HG03060 (cell line): ENCODE measurements at regions not wholly inside any gene's neighbourhood (a gene's known extent, or its start where the extent isn't known, plus 50 kb on each side); places are given as distances from the start of the nearest gene placed in this dataset.

Experiments
- ATAC-seq: cut with Tn5 transposase; IDR thresholded peaks from one replicate; pipeline ENCODE4 v1.9.1; 2021; ENCODE audit warnings: low read depth, moderate number of reproducible peaks; ENCODE audit not compliant: unreplicated experiment

DNA sequence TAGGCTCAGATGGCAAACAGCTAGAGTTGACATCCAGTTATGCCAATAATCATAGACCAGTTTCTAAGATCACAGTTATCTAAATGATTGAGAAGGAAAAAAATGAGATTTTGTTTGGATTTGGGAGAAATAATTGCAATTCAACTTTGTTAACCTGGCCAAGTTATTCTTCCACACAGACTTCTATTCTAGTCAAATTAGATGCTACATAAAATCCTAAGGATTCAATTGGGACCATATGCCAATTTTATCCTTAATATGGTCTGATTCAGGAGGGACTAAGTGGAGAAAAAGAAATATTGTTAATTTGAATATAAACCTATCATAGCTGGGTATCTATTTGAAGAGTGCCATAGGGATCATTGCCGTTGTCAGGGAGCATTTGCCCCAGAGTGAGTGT, 178.3 kb upstream of the SLC7A11 start:
- ATAC-seq = no peak

DNA sequence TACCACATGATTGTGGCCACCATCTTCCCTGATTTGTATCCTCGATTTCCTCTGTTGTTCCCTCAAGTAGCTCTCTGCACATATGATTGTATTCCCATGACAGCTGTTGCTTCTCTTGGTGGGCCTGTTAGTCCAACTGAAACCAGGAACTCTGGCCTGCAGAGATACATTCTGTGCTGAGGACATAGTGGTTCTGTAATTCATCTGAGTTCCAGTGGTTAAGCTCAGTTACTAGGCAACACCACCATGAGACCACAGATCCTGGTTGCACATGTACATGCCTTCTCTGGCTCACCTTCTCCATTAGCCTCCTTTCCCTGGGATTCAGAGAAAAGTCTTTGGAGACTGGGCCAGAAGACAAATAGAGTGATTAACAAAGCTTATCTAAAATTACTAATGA, 172.1 kb upstream of the SLC7A11 start:
- ATAC-seq = no peak

DNA sequence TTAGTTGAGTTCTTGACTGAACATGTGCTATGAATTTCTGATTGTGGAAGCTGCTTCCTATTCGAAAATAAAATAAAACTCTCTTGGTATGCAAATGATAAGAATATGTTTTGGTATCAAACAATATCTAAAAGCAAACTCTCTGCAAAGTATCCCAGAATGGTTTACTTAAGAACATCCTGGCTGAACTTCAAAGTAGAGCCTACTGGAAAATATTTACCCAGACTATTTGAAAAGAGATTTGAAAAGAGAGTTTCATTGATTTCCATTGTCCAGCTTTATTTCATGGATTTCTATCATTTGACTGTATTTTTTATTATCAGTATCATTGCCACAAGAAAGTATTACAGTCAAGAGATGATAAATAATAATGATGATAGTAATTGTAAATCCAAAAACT, 171.1 kb upstream of the SLC7A11 start:
- no peak for ATAC-seq

DNA sequence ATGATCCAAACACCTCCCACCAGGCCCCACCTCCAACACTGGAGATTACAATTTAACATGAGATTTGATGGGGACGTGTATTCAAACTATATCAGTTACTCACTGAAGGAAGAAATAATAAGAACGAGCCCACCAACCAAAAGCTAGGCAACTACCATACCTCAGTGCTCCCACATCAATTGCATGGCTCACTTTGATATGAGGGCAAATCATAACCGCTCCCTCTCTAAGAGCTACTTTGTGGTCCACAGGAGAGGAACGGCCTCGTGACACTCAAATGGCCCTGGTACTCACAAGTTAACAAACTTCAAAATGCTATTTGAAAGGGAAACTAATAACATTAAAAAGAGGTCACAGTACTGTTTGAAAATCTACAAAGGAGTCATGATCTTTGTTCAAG, 170.7 kb upstream of the SLC7A11 start:
- no peak for ATAC-seq

DNA sequence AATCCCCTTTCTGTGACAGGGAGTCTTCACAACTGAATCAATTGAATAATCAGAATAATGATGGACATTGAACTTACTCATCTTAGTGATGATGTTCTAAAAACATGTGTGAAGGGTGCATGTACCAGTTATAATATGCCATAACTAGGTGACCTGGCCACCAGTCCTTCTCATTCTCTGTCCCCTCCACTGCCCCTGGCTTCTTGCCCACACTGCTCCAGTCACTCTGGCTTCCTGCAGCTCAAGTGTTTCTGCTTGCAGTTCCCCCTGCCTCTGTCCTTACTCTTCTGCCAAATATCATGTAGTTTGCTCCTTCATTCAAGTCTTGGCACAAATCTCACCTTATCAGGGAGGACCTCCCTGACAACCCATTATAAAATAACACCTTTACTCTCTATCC, 168.1 kb upstream of the SLC7A11 start:
- no peak for ATAC-seq

DNA sequence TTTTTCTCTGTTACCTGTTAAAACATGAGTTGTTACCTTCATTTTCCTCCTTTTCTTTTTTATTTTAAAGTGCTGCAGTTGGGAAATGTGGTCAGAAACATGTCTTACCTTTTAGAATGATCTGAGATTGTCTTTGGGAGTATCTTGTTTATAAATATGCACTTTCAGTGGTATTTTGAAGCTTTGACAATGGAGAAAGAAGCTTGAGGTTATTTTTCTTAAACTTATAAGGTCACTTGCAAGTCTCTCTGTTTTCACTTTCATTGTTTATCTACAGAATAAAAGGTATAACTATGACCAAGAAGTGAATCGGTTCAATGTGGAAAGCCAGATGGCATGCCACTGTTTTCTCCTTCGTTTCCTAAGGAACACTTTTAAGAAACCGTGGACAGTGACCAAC, 167.5 kb upstream of the SLC7A11 start:
- peak; percentile 26 for ATAC-seq

DNA sequence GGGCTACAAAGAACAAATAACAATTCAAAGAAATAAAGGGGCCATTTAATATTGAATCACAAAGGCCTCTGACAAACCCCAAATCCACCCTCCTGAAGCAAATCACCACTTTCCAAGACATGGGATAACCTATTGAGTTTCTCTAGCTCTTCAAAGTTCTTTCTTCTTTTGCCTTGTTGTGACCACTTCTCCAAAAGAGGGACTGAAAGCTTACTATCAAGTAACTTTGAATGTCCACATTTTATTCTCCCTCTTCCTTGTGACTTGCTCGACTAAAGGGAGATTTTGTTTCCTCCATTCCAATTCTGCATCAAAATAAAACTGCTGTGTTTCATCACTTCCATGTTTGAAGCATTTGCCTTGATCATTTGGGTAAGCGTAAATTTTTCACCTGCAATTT, 166.6 kb upstream of the SLC7A11 start:
- ATAC-seq = no peak

DNA sequence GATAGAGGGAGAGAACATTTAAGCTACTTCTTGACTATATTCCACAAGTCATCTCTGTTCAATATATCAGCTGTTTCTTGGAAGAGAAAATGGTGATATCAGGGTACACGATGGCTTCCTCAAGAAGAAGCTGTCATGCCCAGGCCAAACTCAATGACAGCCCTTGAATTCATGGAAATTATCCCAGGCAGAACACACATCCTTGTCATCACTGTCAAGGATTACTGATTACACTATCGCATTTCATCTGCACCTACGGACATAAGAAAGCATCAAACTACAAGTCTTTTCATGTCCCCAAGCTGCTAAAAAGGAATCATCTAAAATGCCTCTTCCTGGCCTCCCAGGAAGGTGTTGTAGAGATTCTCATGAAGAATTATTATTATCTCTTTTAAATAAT, 165.2 kb upstream of the SLC7A11 start:
- ATAC-seq = no peak

DNA sequence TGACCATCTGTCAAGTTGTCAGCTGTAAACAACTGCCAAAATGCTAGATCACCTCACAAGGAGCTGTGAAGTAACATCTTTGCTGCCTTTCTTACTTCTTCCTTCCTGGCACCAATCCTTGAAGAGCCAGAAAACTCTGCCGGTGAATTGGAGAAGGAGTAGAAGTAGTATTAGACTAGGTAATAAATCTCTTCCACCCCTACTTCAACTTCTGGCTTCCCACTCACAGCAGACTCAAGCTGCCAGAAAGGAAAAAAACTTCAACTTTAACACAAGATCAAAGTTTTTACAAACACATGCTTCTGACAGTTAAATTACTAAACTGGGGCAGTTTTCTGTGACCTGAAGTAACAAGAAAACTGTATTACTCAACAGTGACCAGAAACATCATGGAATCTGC, 164.7 kb upstream of the SLC7A11 start:
- ATAC-seq = no peak

DNA sequence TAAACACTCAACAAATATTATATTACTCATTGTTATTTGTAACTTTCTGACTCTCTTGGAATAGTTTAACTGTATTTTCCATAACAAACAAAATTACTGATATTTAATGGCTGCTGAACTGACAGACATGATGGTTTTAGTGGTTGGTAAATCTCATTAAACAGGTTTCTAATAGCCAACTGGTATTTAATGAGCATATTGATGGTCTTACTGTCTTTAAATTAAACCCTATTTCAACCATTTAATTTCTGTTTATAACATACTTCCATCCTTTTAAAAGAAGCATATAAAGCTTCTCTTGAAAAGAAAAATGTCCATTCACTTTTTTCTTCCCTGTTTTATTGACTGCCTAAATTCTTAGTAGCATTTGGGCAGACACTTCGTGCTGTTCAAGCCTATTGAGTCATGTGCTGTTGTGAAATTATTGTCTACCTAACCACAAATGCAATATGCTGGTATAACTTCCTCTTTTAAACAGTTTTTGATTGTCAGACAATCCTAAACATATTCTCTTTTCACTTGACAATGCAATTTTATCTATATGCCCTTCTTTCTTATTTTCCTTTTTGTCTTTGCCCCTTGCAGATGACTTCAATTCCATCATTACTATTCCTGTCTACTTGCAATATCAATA, 163.9 kb upstream of the SLC7A11 start:
- peak; percentile 74 for ATAC-seq

DNA sequence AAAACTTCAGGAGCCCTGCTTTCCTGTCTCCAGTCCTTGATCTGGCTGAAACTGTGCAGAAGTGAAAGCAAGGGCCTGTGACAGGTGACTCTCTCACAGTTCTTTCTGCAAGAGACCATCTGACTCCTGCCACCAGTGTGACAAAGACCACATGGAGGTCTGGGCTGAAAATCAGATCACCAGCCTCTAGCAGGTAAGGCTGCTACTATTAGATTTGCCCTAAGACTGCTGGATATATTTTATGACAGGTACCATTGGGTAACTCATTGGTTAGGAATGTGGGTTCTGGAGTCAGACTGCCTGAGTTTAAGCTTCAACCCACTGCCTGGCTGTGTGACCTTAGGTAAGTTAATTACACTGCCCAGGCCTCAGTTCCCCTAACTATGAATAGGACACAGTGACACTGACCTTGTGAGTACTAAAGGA, 163.3 kb upstream of the SLC7A11 start:
- ATAC-seq = peak; percentile 41

DNA sequence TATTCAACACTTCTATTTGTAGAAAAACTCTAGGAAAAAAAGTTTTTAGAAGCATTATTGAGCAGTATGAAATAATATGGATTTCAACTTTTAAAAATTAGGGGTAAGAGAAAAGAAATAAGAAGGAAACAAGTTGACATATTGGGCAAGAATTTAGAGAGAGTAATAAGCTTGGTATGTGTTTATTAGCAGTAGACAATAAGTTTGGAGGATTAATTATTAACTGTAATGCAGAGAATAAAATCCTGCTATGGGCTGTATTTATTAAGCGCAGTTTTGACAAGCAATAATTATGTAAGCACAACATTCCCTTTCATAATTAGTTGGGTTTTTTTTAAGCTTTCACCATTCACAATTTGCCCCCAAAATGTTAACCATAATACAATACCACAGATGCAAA, 162.7 kb upstream of the SLC7A11 start:
- no peak for ATAC-seq

DNA sequence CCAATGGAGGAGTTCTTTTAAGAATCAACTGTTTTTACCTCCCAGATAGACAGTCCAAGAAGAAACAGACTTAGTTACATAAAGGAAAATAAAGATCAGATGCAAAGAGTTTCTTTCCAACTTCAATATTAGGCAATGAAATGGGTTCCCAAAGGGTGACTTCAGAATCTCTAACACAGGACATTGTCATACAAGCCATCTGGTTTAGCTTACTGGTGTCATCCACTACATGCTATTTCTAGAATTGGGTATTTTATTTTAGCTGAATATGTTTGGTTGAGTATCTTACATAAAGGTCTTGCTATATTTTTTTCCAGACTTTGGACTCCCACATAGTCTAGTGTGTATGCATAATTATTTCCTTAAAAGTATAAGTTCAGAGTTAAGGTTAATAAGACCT, 162.1 kb upstream of the SLC7A11 start:
- no peak for ATAC-seq

DNA sequence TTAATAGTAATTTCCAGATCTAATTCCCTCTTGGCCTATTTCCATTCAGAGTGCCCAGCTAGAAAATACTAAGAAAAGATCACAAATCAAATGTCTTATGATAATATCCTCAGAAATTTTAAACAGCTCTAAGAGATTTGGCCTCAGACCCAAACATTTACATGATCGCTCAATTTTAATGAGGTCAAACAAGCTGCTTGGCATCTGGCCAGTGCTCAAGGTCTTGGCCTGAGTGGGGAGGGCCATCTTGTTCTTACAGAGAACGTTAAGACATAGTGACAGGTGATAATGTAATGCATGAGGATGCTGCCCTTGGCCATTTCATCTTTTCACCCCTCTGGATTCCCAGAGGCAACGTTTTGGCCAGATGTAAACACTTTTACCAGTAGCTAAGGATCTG, 159.2 kb upstream of the SLC7A11 start:
- ATAC-seq = no peak

DNA sequence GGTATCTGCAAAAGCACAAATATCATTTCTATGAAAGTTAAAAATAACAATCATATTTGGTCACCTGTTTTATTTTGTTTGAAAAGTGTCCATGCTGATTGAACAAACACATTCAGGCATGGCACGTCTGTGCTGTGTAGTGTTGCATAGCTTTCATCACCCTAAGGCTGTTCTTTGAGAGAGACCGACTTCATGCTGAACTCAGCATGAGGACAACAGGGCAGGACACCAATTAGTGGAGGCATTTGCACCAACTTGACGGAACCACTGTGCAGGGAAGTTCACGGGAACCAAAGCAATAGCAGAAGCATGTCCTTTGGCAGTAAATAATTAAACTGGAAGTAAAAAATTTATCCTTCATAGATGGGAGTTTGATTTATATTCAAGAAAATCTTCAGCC, 158.4 kb upstream of the SLC7A11 start:
- ATAC-seq = no peak

DNA sequence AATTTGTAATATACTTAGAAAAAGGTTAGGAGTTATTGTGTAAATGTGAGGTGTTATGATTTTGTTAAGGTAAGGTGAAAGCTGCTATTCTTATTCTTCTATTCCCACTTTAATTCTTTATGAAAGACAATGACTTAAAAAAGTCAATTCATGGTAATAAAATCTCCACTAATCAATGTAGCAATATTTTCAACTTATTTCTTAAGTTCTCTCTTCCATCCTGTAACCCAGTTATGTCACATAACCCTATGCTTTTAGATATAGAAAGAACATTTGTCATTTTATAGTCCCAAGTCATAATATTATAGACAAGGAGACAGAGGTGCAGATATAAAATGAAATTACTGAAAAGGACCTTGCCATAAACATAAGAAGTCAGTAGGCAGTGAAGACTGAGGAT, 157.9 kb upstream of the SLC7A11 start:
- ATAC-seq = no peak

DNA sequence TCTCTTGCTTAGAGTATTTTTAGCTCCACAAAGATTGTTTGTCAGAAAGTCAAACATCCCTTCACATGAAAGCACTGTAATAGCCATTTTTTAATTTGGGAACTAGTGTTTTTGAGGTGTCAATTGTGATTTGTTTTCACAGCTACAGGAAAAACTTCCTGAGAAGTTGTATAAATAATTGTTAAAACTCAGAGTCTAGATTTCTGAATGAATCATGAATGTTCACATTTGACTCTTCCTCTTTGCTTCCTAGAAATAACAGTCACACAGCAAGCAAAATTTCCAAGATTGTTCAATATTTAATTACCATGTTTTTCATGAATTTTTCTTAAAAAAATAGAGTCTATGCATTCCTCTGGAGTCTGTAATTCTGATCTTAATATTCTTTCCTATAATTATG, 156.9 kb upstream of the SLC7A11 start:
- ATAC-seq = no peak

DNA sequence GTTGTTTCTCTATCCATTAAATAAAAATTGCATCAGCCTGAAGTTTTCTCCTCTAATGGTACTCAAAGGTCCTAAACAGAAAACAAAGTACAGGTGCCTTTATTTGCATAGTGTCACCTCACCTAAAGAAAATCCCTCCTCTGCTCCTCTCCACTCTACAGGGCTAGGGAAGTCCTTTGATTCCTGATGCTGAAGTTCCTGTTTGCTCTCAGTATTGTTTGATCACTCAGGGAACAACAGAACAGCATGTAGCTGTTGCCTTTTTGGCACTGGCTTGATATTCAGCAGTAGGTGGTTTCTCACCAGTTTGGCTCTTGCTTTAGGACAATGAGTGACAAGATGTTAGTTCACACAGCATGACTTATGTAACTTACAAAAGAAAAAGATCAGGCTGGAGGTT, 156.2 kb upstream of the SLC7A11 start:
- no peak for ATAC-seq

DNA sequence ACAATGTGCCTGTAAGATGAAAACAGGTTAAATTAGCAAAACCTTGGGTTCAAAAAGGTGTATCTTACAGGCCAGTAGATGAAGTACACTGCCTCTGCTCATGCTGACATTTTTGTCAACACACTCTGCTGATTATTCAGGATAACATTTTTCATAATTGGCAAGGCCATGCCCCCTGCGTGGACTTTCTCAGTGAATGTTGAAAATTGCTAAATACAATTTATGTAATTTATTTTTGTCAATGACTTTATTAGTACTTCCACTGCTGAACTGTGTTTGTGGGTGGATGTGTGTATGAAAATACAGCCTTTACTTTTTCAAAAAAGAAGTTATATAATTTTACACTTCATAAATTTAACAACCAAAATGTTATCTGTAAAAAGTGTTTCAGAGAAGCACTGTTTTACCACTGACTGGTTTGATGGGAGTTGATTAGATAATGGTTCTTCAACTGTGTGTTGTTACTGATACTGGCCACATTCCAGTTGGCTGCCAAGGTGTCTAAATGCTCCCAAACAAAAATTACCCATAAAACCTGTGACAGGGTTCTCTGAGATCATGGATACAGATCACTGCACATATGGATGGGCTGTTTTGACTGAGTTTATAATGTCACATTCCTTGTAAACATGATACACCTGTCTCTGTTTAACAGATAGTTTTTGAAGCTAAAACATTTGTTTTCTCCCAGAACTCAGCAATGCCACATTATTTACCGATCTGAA, 151.9 kb upstream of the SLC7A11 start:
- no peak for ATAC-seq

DNA sequence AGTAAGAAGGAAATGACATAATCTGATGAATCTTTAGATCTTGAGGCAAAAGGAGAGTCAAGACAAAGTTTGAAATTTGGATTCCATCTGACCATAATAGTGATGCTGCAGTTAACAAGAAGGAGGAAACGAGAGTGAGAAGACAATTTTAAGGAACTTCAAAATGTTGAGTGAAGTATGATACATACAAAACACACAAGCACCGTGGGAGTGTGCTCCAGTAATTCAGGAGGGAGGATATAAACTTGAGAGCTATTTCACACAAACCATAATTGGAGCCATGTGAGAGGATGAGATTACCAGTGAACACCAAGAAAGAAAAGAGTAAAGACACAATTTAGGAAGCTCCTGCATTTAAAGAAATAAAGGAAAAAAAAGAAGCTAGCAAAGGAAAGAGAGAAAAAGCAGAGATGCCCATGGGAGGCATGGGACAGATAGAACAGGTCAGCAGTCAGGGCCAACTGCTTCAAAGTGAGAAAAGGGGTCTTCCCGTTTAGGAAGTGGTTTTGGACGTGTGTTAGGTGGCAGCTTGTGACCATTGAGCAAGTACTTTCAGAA, 150.7 kb upstream of the SLC7A11 start:
- ATAC-seq = peak; percentile 79

DNA sequence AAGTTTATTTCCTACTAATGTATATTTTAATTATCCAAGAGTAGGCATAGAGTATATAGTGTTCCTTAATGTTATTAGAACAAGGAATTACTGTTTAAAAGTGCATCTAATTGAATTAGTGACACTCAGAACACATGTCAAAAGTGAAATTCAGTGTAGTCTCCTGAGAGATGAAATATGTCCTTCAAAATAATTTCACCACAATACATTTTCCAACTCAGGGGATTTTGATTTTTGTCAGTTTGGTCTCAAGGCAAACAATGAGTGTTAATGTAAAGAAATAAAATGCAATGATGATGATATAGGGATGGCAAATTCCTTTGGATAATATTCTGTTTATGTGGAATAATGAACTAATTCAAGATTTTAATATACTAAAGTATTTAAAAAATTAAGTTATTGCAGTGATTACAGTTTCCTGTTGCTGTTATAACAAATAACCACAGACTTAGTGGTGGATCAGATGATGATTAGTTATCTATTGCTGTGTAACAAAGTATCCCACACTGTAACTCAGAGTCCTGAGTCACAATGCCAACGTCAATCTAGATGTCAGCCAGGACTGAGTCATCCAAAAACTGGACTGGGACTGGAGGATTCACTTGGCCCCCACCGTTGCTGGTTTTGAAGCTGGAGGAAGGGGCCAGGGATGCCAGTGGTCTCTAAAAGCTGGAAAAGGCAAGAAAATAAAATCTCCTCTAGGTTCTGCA, 148.0 kb upstream of the SLC7A11 start:
- ATAC-seq = no peak

DNA sequence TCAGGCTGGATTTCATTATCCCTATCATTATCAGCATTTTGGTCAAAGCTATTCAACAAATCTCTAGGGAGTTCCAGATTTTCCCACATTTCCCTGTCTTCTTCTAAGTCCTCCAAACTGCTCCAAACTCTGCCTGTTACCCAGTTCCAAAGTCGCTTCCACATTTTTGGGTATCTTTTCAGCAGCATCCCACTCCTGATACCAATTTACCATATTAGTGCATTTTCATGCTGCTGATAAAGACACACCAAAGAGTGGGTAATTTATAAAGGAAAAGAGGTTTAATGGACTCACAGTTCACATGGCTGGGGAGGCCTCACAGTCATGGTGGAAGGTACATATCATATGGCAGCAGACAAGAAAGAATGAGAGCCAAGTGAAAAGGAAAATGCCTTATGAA, 132.8 kb upstream of the SLC7A11 start:
- no peak for ATAC-seq
